IMR-90 (cell line): ENCODE measurements at regions not wholly inside any gene's neighbourhood (a gene's known extent, or its start where the extent isn't known, plus 50 kb on each side); places are given as distances from the start of the nearest gene placed in this dataset.

Experiments used
- ATAC-seq: fragments of 200-7000 bp; cut with Tn5 transposase; 2 replicates; pipeline ENCODE4 v1.9.1; 2020; ENCODE audit warnings: low read depth, mild to moderate bottlenecking, moderate library complexity
- BruUV-seq: library from RNA; stranded (reverse); fragments of 400-500 nt; replicated peaks from 2 replicates; lab custom pipeline; 2021; lab: Mats Ljungman, UMichigan
- CTCF ChIA-PET: fragments of 300-600 bp; formaldehyde crosslinking; extraction: SDS; loops from one replicate; lab custom pipeline; 2021; ENCODE audit warnings: antibody characterized with exemption; lab: Yijun Ruan, JAX
- POLR2A ChIA-PET: fragments of 300-600 bp; sonication (Branson Sonifier 250); formaldehyde crosslinking; loops from one replicate; lab custom pipeline; 2022; ENCODE audit warnings: antibody characterized with exemption; ENCODE audit not compliant: unreplicated experiment; lab: Charles Lee
- DNase-seq: peaks from one replicate; pipeline ENCODE4 v3.0.0; 2013
- H2AFZ ChIP-seq: replicated peaks from 2 replicates; pipeline ENCODE3; 2013; ENCODE audit warnings: low read length, mild to moderate bottlenecking; ENCODE audit not compliant: poor library complexity
- H2AK5ac ChIP-seq: 2 replicates; pipeline ENCODE4 v1.6.1; 2013; ENCODE audit warnings: low read depth, low read length, inconsistent platforms
- H2AK9ac ChIP-seq: replicated peaks from 2 replicates; pipeline ENCODE3; 2013; ENCODE audit warnings: mild to moderate bottlenecking, low read depth, low read length, moderate library complexity; ENCODE audit not compliant: poor library complexity
- H2BK120ac ChIP-seq: 2 replicates; pipeline ENCODE4 v1.6.1; 2013; ENCODE audit warnings: low read depth, low read length, inconsistent platforms
- H2BK15ac ChIP-seq: 3 replicates; pipeline ENCODE4 v1.6.1; 2013; ENCODE audit warnings: low read depth, low read length, inconsistent platforms
- H2BK20ac ChIP-seq: 2 replicates; pipeline ENCODE4 v1.6.1; 2013; ENCODE audit warnings: low read depth, mild to moderate bottlenecking, inconsistent platforms, low read length, moderate library complexity
- H2BK5ac ChIP-seq: 2 replicates; pipeline ENCODE4 v1.6.1; 2013; ENCODE audit warnings: mild to moderate bottlenecking, low read depth, low read length, inconsistent platforms; ENCODE audit not compliant: poor library complexity, severe bottlenecking
- H3K14ac ChIP-seq: replicated peaks from 2 replicates; pipeline ENCODE4 v1.6.1; 2013; ENCODE audit warnings: low read depth, low read length, inconsistent platforms
- H3K18ac ChIP-seq: 2 replicates; pipeline ENCODE4 v1.6.1; 2013; ENCODE audit warnings: low read depth, low read length, control low read depth
- H3K23ac ChIP-seq: 2 replicates; pipeline ENCODE4 v1.6.1; 2013; ENCODE audit warnings: low read depth, low read length, inconsistent platforms
- H3K27ac ChIP-seq: 2 replicates; pipeline ENCODE4 v1.5.1; 2013; ENCODE audit warnings: mild to moderate bottlenecking, control low read depth, low read length; ENCODE audit not compliant: insufficient read depth
- H3K27me3 ChIP-seq: 2 replicates; pipeline ENCODE4 v1.6.1; 2013; ENCODE audit warnings: low read length; ENCODE audit not compliant: control insufficient read depth, insufficient read depth
- H3K36me3 ChIP-seq: 2 replicates; pipeline ENCODE4 v1.6.1; 2013; ENCODE audit warnings: low read length, mixed read lengths; ENCODE audit not compliant: control insufficient read depth, insufficient read depth
- H3K4ac ChIP-seq: 2 replicates; pipeline ENCODE4 v1.6.1; 2013; ENCODE audit warnings: low read depth, low read length, inconsistent platforms
- H3K4me1 ChIP-seq: 2 replicates; pipeline ENCODE4 v1.6.1; 2013; ENCODE audit warnings: low read length, mixed read lengths; ENCODE audit not compliant: control insufficient read depth, insufficient read depth
- H3K4me2 ChIP-seq: 2 replicates; pipeline ENCODE4 v1.6.1; 2013; ENCODE audit warnings: low read depth, mild to moderate bottlenecking, control low read depth, low read length, moderate library complexity
- H3K4me3 ChIP-seq: 2 replicates; pipeline ENCODE4 v1.5.1; 2013; ENCODE audit warnings: low read depth, mild to moderate bottlenecking, control low read depth, low read length, moderate library complexity; ENCODE audit not compliant: insufficient read depth
- H3K56ac ChIP-seq: 2 replicates; pipeline ENCODE4 v1.6.1; 2013; ENCODE audit warnings: low read length, inconsistent platforms; ENCODE audit not compliant: insufficient read depth; ENCODE audit errors: extremely low read depth
- H3K79me1 ChIP-seq, 2 experiments: 2 replicates each; pipeline ENCODE4 v1.6.1; 2013; ENCODE audit warnings: low read length in 2 of 2, inconsistent platforms in 1 of 2, low read depth in 1 of 2
- H3K9ac ChIP-seq: 2 replicates; pipeline ENCODE4 v1.6.1; 2013; ENCODE audit warnings: low read depth, low read length, control low read depth
- H3K9me1 ChIP-seq: 2 replicates; pipeline ENCODE4 v1.6.1; 2013; ENCODE audit warnings: low read length, inconsistent platforms; ENCODE audit not compliant: insufficient read depth
- H3K9me3 ChIP-seq: 2 replicates; pipeline ENCODE4 v1.6.1; 2013; ENCODE audit warnings: low read length; ENCODE audit not compliant: control insufficient read depth, insufficient read depth
- H4K20me1 ChIP-seq: 2 replicates; pipeline ENCODE4 v1.6.1; 2013; ENCODE audit warnings: low read length, inconsistent platforms; ENCODE audit not compliant: insufficient read depth
- H4K5ac ChIP-seq: 2 replicates; pipeline ENCODE4 v1.6.1; 2013; ENCODE audit warnings: mild to moderate bottlenecking, low read depth, low read length, control low read depth
- H4K8ac ChIP-seq, 2 experiments: 2 replicates each; pipeline ENCODE4 v1.6.1; 2013; ENCODE audit warnings: low read depth in 2 of 2, low read length in 2 of 2, control low read depth in 1 of 2, inconsistent platforms in 1 of 2
- H4K91ac ChIP-seq: 2 replicates; pipeline ENCODE4 v1.6.1; 2013; ENCODE audit warnings: low read depth, low read length, inconsistent platforms; ENCODE audit not compliant: insufficient read depth
- CHD1 ChIP-seq: IDR thresholded peaks from 2 replicates; pipeline ENCODE4 v1.6.1; 2012; ENCODE audit warnings: low read depth, low read length, improper control_type of control experiment
- FOS ChIP-seq: fragments of 150-350 bp; IDR thresholded peaks from 2 replicates; pipeline ENCODE4 v1.6.1; 2016; ENCODE audit warnings: low read depth, low read length
- MXI1 ChIP-seq: IDR thresholded peaks from 2 replicates; pipeline ENCODE4 v1.6.1; 2012; ENCODE audit warnings: low read depth, mild to moderate bottlenecking, low read length, moderate library complexity, borderline replicate concordance
- POLR2A ChIP-seq: IDR thresholded peaks from 2 replicates; pipeline ENCODE4 v1.6.1; 2012; ENCODE audit warnings: mild to moderate bottlenecking, low read depth, low read length
- RAD21 ChIP-seq: IDR thresholded peaks from 2 replicates; pipeline ENCODE4 v1.6.1; 2012; ENCODE audit warnings: low read length, improper control_type of control experiment
- WGBS, 2 experiments: methylation state at CpG; one replicate each; pipeline versions ENCODE4 v1.1.5 to v1.1.7; 2013; ENCODE audit warnings: missing lambda C conversion rate in 2 of 2; ENCODE audit not compliant: insufficient read length in 1 of 2; ENCODE audit errors: extremely low coverage in 2 of 2; 5-methylcytosine and 5-hydroxymethylcytosine counted together
- dilution Hi-C: fragments of 300-500 bp; cut with HindIII; formaldehyde crosslinking; loops from one replicate; pipeline ENCODE4 v1.14.3; 2018; ENCODE audit warnings: low sequenced_read_pairs; ENCODE audit not compliant: unreplicated experiment
- in situ Hi-C: fragments of 300-500 bp; cut with MboI; formaldehyde crosslinking; loops from 3 replicates; pipeline ENCODE4 v1.14.3; 2019; ENCODE audit warnings: low sequenced_read_pairs, inconsistent platforms, mixed read lengths
- intact Hi-C: fragments of 100-400 bp; cut with micrococcal nuclease; formaldehyde crosslinking; loops from 2 replicates; pipeline ENCODE4 v1.10.0; 2022
- TF ChIP-seq, protein P1 (sequence below): fragments of 150-350 bp; IDR thresholded peaks from 2 replicates; pipeline ENCODE4 v1.6.1; 2017; ENCODE audit warnings: mild to moderate bottlenecking, antibody characterized with exemption, low read length, low read depth
- TF ChIP-seq, protein P2 (sequence below): fragments of 150-350 bp; IDR thresholded peaks from 2 replicates; pipeline ENCODE4 v1.6.1; 2016; ENCODE audit warnings: low read depth, mild to moderate bottlenecking, low read length, moderate library complexity, borderline replicate concordance

DNA sequence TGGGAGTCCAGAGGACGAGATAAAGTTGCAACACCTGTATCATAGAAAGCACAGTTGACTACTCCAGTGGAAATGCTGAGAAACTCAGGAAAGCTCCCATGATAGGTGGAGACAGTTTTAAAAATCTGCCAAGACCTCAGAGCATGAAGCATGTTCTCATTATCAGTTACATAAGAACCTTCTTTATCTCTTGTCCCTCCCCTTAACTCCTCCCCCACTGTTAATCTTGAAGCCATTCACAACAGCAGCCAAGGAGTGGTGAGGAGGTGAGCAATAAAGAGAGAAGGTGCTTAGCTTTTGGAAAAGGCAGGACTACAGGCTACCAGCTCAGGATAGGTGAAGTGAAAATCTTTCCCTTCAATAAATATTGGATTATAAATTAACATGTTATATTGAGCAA, 657.9 kb downstream of the NYAP2 start:
- no peak overlapping the region for H2BK5ac ChIP-seq
- H4K5ac ChIP-seq = no peak overlapping the region
- H3K27ac ChIP-seq = no peak overlapping the region
- H4K8ac ChIP-seq = no peak overlapping the region
- no peak overlapping the region for H3K56ac ChIP-seq
- no peak overlapping the region for H3K4ac ChIP-seq
- H2BK15ac ChIP-seq = no peak overlapping the region
- H3K9me3 ChIP-seq = no peaks in the 10 kb centered on the region
- in situ Hi-C loops = no loop called here
- no peak overlapping the region for H2BK20ac ChIP-seq
- no peak overlapping the region for H3K9ac ChIP-seq
- intact Hi-C loops = no loop called here
- no peak overlapping the region for H3K23ac ChIP-seq
- ATAC-seq = no peak
- H3K4me1 ChIP-seq = peaks cover 2% of the 10 kb centered on the region; the same call in 1 of the 2 replicates
- no peak overlapping the region for H3K4me2 ChIP-seq
- no peaks in the 10 kb centered on the region for H3K79me1 ChIP-seq
- WGBS, 2 experiments = no CpG with 5 or more reads among the region's 1 CpG
- no peak overlapping the region for H2AK5ac ChIP-seq
- no peaks in the 10 kb centered on the region for H3K27me3 ChIP-seq
- no peak overlapping the region for H3K14ac ChIP-seq
- H2AFZ ChIP-seq = no peak overlapping the region
- H2BK120ac ChIP-seq = no peak overlapping the region
- H3K9me1 ChIP-seq = no peaks in the 10 kb centered on the region
- TF ChIP-seq CHD1 = no peak
- TF ChIP-seq, protein P1, sequence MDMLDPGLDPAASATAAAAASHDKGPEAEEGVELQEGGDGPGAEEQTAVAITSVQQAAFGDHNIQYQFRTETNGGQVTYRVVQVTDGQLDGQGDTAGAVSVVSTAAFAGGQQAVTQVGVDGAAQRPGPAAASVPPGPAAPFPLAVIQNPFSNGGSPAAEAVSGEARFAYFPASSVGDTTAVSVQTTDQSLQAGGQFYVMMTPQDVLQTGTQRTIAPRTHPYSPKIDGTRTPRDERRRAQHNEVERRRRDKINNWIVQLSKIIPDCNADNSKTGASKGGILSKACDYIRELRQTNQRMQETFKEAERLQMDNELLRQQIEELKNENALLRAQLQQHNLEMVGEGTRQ = no peak
- no peak for TF ChIP-seq POLR2A
- TF ChIP-seq FOS = no peak
- no peak for TF ChIP-seq MXI1
- no peak for TF ChIP-seq RAD21
- TF ChIP-seq, protein P2, sequence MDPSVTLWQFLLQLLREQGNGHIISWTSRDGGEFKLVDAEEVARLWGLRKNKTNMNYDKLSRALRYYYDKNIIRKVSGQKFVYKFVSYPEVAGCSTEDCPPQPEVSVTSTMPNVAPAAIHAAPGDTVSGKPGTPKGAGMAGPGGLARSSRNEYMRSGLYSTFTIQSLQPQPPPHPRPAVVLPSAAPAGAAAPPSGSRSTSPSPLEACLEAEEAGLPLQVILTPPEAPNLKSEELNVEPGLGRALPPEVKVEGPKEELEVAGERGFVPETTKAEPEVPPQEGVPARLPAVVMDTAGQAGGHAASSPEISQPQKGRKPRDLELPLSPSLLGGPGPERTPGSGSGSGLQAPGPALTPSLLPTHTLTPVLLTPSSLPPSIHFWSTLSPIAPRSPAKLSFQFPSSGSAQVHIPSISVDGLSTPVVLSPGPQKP = no peak
- ChIA-PET CTCF (no interaction called here), POLR2A (no interaction called here)
- no peak for DNase-seq
- BruUV-seq = no TSS peak
- no peak overlapping the region for H2AK9ac ChIP-seq
- H3K18ac ChIP-seq = no peak overlapping the region
- H4K20me1 ChIP-seq = no peaks in the 10 kb centered on the region
- no peak overlapping the region for H3K4me3 ChIP-seq
- no peak overlapping the region for H4K91ac ChIP-seq
- no peaks in the 10 kb centered on the region for H3K36me3 ChIP-seq
- dilution Hi-C loops = no loop called here
